Heart right ventricle (tissue), 16 donors: ENCODE measurements at regions not wholly inside any gene's neighbourhood (a gene's known extent, or its start where the extent isn't known, plus 50 kb on each side); places are given as distances from the start of the nearest gene placed in this dataset.
A peak's percentile ranks its signal among the peaks of the same experiment; 100 is the strongest.

Source experiments
- ATAC-seq, 8 donors: fragments of 200-7000 bp; cut with Tn5 transposase; one replicate each; pipeline ENCODE4 v1.9.1; 2020; ENCODE audit warnings: mild to moderate bottlenecking in 8 of 8, moderate library complexity in 8 of 8, moderate number of reproducible peaks in 1 of 8
- DNase-seq, 2 donors: peaks; one replicate each; pipeline ENCODE4 v3.0.0-alpha.2; 2020
- H3K27ac ChIP-seq, 10 donors: fragments of 200-600 bp; sonication (generic) in 2 of 10; one replicate each; pipeline versions ENCODE4 v1.5.0 to v1.8.0; 2020 to 2022; ENCODE audit warnings: mild to moderate bottlenecking in 3 of 10
- H3K27me3 ChIP-seq, 7 donors: fragments of 200-600 bp; one replicate each; pipeline ENCODE4 v1.8.0; 2021 to 2022; ENCODE audit warnings: mild to moderate bottlenecking in 2 of 7
- H3K36me3 ChIP-seq, 9 donors: fragments of 200-600 bp; sonication (generic) in 1 of 9; one replicate each; pipeline versions ENCODE4 v1.5.0 to v1.8.0; 2020 to 2022; ENCODE audit warnings: mild to moderate bottlenecking in 2 of 9
- H3K4me1 ChIP-seq, 9 donors: fragments of 200-600 bp; sonication (generic) in 1 of 9; one replicate each; pipeline versions ENCODE4 v1.5.0 to v1.8.0; 2020 to 2022; ENCODE audit warnings: mild to moderate bottlenecking in 4 of 9
- H3K4me3 ChIP-seq, 10 donors: fragments of 200-600 bp; sonication (generic) in 2 of 10; one replicate each; pipeline versions ENCODE4 v1.5.0 to v1.8.0; 2020 to 2022; ENCODE audit warnings: mild to moderate bottlenecking in 7 of 10, moderate library complexity in 2 of 10
- H3K9me3 ChIP-seq, 11 donors: fragments of 200-600 bp in 10 of 11; sonication (generic) in 2 of 11; one replicate each; pipeline versions ENCODE4 v1.5.0 to v1.8.0; 2013 to 2022; ENCODE audit warnings: mild to moderate bottlenecking in 2 of 11, control low read depth in 1 of 11, moderate library complexity in 1 of 11
- CTCF ChIP-seq, 9 donors: fragments of 200-600 bp; sonication (generic) in 2 of 9; IDR thresholded peaks; one replicate each; pipeline versions ENCODE4 v1.5.0 to v1.8.0; 2021 to 2022; ENCODE audit warnings: antibody characterized with exemption in 9 of 9, mild to moderate bottlenecking in 5 of 9, moderate library complexity in 1 of 9
- WGBS, 2 donors: extraction: QIAGEN DNeasy Blood & Tissue Kit; methylation state at CpG; one replicate each; pipeline ENCODE4 v1.1.7; 2013; ENCODE audit warnings: inconsistent platforms in 1 of 2; 5-methylcytosine and 5-hydroxymethylcytosine counted together
- intact Hi-C, 10 donors: fragments of 100-400 bp; cut with DNase I; formaldehyde crosslinking; loops; one replicate each; pipeline versions ENCODE4 v1.11.1 to v1.14.2; 2022
- donor health status: Arrhythmogenic right ventricular cardiomyopathy.
- donor health status: ischemic (EF 13 %, LVEDD 7.1; RV severe dilation, severe dysfunction).
- donor health status: healthy with polysubstance abuse.
- donor health status: DM: no; HTN: yes; CAD: no.
- donor health status: DM: no; HTN: no; CAD: no.
- donor health status: ischemic (EF 25% LVEDD 6.9; RV normal size, moderate dysfunction).
- donor health status: ischemic (EF 25% LVEDD 5.7; RV mildly dilated, moderate dysfunction).
- donor health status: healthy.
- donor health status: DM: yes; HTN: yes; CAD: no.
- donor health status: Ischemic cardiomyopathy.
- donor health status: ischemic (EF 35%, LVEDD 5.7; RV mildly dilated, moderate dysfunction).
- donor health status: nonischemic (EF 11% LVEDD 7.7; RV severe dilation, severe dysfunction).
- donor health status: DM: yes; HTN: yes; CAD: no.
- donor health status: PGD.
- donor health status: ischemic (EF 29% LVEDD 5.4; RV normal size, mild dysfunction).
- donor health status: nonischemic (EF 23%, LVEDD 6.1; RV moderate dilation, normal function).

- Histone ChIP-seq H3K4me3 (no peak overlapping the region), H3K9me3 (peaks cover 0 to 5% (median 0%) of the 10 kb centered on the region in 11 donors), H3K36me3 (no peaks in the 10 kb centered on the region), H3K27ac (no peak overlapping the region), H3K27me3 (no peaks in the 10 kb centered on the region), H3K4me1 (peaks cover 0 to 11% (median 0%) of the 10 kb centered on the region in 9 donors)
- intact Hi-C loops, result no loop called here
- 94 to 98% methylated on average over 1 of the region's 1 CpG for WGBS, 2 donors
- no peak for TF ChIP-seq CTCF (IDR thresholded peaks at IDR 0.05)
- DNase-seq (no peak), ATAC-seq (no peak)
Measured at GRCh38 chr10:10513067-10513466, 504.6 kb upstream of the CELF2 start.

GRCh38 chr10:10513898-10514297 is 503.8 kb upstream of the CELF2 start:
- Histone ChIP-seq H3K36me3 (no peaks in the 10 kb centered on the region), H3K27ac (no peak overlapping the region), H3K27me3 (no peaks in the 10 kb centered on the region), H3K9me3 (peaks cover 0 to 5% (median 0%) of the 10 kb centered on the region in 11 donors), H3K4me3 (no peak overlapping the region), H3K4me1 (peaks cover 0 to 11% (median 0%) of the 10 kb centered on the region in 9 donors)
- DNase-seq, result no peak
- ATAC-seq, result no peak
- intact Hi-C loops, result no loop called here
- no peak for TF ChIP-seq CTCF (IDR thresholded peaks at IDR 0.05)
- WGBS, 2 donors, result 81 to 84% methylated on average over 4 of the region's 4 CpGs

GRCh38 chr10:10514797-10515196 is 502.9 kb upstream of the CELF2 start:
- WGBS, 2 donors, result 97 to 99% methylated on average over 3 of the region's 3 CpGs
- no peak for ATAC-seq
- Histone ChIP-seq H3K36me3 (no peaks in the 10 kb centered on the region), H3K4me1 (peaks cover 0 to 11% (median 0%) of the 10 kb centered on the region in 9 donors), H3K4me3 (no peak overlapping the region), H3K27me3 (no peaks in the 10 kb centered on the region), H3K27ac (no peak overlapping the region), H3K9me3 (no peaks in the 10 kb centered on the region)
- intact Hi-C loops, result no loop called here
- DNase-seq, result no peak
- TF ChIP-seq CTCF (IDR thresholded peaks at IDR 0.05), result no peak

GRCh38 chr10:10515479-10516204 is 502.0 kb upstream of the CELF2 start:
- TF ChIP-seq CTCF (IDR thresholded peaks at IDR 0.05), result no peak
- 47 to 61% methylated on average over 13 of the region's 13 CpGs for WGBS, 2 donors
- peak overlapping the region in 1 of 10 donors; percentile 4 for H3K27ac ChIP-seq
- no peaks in the 10 kb centered on the region for H3K27me3 ChIP-seq
- peak in 3 of 8 donors; percentile 38 to 78 (median 53) for ATAC-seq
- H3K36me3 ChIP-seq, result no peaks in the 10 kb centered on the region
- H3K4me3 ChIP-seq, result peak overlapping the region in 1 of 10 donors; percentile 6
- intact Hi-C loops, result no loop called here
- H3K4me1 ChIP-seq, result peaks cover 0 to 11% (median 0%) of the 10 kb centered on the region in 9 donors
- H3K9me3 ChIP-seq, result no peaks in the 10 kb centered on the region
- no peak for DNase-seq
